GM10248 (cell line): ENCODE measurements at regions not wholly inside any gene's neighbourhood (a gene's known extent, or its start where the extent isn't known, plus 50 kb on each side); places are given as distances from the start of the nearest gene placed in this dataset.
"Not testable (repeated sequence)": the region's sequence is repeated elsewhere in the genome, so short reads cannot be mapped to it uniquely, and the experiment has no call there.

Experiments
- CTCF ChIA-PET: fragments of 300-600 bp; sonication (Branson Sonifier 250); formaldehyde crosslinking; extraction: SDS; loops from one replicate; lab custom pipeline; 2021; ENCODE audit warnings: antibody characterized with exemption; lab: Yijun Ruan, JAX
- POLR2A ChIA-PET: fragments of 350-650 bp; sonication (Branson Sonifier 250); formaldehyde crosslinking; extraction: SDS; loops from one replicate; lab custom pipeline; 2020; ENCODE audit warnings: antibody characterized with exemption; lab: Yijun Ruan, JAX
- DNase-seq: peaks from one replicate; pipeline ENCODE4 v3.0.0; 2012; ENCODE audit errors: extremely low spot score
- TF ChIP-seq, protein P1 (sequence below): IDR thresholded peaks from 2 replicates; pipeline ENCODE4 v1.5.1; 2012; ENCODE audit warnings: mild to moderate bottlenecking, low read depth; ENCODE audit errors: extremely low read depth, missing control alignments, control extremely low read depth

- no peak for DNase-seq
- POLR2A ChIA-PET, result no interaction called here
- TF ChIP-seq, protein P1, sequence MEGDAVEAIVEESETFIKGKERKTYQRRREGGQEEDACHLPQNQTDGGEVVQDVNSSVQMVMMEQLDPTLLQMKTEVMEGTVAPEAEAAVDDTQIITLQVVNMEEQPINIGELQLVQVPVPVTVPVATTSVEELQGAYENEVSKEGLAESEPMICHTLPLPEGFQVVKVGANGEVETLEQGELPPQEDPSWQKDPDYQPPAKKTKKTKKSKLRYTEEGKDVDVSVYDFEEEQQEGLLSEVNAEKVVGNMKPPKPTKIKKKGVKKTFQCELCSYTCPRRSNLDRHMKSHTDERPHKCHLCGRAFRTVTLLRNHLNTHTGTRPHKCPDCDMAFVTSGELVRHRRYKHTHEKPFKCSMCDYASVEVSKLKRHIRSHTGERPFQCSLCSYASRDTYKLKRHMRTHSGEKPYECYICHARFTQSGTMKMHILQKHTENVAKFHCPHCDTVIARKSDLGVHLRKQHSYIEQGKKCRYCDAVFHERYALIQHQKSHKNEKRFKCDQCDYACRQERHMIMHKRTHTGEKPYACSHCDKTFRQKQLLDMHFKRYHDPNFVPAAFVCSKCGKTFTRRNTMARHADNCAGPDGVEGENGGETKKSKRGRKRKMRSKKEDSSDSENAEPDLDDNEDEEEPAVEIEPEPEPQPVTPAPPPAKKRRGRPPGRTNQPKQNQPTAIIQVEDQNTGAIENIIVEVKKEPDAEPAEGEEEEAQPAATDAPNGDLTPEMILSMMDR, result no peak
- CTCF ChIA-PET, result interaction anchor here (1.4 kb wide), 1 partner anchor 22 kb away, joined by 4 read pairs; no protein-coding TSS in a partner anchor
These were observed 305.3 kb upstream of the INTU start for GRCh38 chr4:127327491-127327890.

DNA sequence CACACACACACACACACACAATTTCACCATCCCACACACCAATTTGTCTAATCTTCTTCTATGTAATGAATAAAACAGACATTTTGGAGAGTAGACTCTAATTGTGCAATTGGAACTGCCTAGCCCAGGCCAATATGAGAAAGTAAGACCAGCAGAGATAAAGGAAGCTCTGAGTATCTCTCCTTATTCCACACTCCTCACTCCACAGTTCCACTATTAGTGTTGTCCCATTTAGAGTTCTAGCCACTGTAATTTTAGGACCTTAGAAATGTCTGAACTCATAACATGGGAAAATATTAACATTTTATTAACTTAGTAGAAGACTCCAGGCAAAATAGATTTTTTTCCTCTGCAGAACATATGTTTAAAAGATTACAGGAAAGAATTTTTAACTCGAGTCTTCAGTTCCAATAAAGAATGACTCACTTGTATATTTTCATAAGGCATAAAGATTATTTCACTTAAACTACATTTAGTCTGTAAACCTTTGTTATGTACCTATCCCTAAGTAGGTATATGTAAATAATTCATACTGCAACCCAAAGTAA lies 297.6 kb upstream of the INTU start:
- TF ChIP-seq, protein P1, result no peak
- DNase-seq, result no peak
- POLR2A ChIA-PET, result no interaction called here
- CTCF ChIA-PET, result no interaction called here

GRCh38 chr4:127335732-127336131 lies 297.0 kb upstream of the INTU start:
- CTCF ChIA-PET, result no interaction called here
- DNase-seq, result no peak
- TF ChIP-seq, protein P1, result no peak
- POLR2A ChIA-PET, result no interaction called here

DNA sequence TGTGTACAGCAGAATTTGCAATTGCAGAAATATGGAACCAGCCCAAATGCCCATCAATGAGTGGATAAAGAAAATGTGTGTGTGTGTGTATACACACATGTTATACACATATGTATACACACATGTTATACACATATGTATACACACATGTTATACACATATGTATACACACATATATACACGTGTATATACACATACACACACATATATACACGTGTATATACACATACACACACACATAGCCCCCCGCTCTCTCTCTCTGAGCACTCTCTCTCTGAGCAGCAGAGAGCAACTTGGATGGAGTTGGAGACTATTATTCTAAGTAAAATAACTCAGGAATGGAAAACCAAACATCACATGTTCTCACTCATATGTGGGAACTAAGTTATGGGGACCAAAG lies 289.6 kb upstream of the INTU start:
- CTCF ChIA-PET, DNase-seq, POLR2A ChIA-PET: not testable (repeated sequence)

DNA sequence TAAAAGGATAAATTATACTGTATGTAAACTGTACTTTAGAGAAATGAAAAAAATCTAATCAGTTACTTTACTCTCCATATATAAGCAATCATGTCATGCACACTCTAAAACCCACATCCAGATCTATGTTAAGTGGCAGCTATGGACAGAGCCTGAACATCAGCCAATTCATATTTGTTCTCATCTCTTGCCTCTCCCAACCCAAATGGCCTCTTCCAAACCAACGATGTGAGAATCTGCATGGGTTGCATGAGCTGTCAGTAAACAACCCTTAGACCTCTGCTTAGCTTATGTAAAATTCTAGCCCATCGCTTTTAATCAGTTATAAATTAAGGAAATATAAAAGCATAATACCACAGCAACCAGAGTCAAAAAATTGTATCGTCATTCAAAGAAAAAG lies 288.7 kb upstream of the INTU start:
- POLR2A ChIA-PET, result no interaction called here
- TF ChIP-seq, protein P1, result no peak
- DNase-seq, result no peak
- CTCF ChIA-PET, result no interaction called here

- CTCF ChIA-PET, result no interaction called here
- POLR2A ChIA-PET, result no interaction called here
These were observed 284.8 kb upstream of the INTU start for GRCh38 chr4:127347936-127348335.

More at GRCh38 chr4:127347936-127348335, 284.8 kb upstream of the INTU start:
- no peak for DNase-seq
- TF ChIP-seq, protein P1, result no peak
